Right kidney (tissue), 1 donor: ENCODE measurements at regions not wholly inside any gene's neighbourhood (a gene's known extent, or its start where the extent isn't known, plus 50 kb on each side); places are given as distances from the start of the nearest gene placed in this dataset.

Source experiments
- DNase-seq: peaks from one replicate; pipeline ENCODE4 v3.0.0-alpha.2; 2016

DNA sequence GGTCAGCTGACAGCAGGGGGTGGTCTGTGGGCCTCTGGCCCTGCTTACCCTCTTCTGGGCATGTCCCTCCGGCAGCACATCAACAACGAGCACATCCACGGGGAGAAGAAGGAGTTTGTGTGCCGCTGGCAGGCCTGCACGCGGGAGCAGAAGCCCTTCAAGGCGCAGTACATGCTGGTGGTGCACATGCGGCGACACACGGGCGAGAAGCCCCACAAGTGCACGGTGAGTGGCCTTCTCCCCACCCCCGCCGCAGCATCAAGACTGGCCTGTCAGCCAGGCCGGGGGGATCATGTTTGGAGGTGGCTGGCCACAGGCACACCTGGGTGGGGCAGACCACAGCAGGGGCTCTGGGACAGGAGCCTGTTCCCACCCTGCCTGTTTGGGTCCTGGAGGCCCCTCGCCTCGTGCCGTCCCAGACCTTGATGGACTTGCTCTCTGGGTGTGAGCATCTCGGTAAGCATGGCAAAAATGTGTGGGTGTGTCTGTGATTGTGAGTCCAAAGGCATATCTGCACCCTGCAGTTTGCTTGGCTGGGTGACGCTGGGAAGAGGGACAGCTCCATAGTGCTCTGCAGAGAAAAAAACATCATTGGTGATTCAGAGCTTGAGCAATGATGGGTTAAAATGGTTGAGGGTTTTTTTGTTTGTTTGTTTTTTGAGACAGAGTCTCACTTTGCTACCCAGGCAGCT lies 242.8 kb downstream of the GLI2 start:
- no peak for DNase-seq

DNA sequence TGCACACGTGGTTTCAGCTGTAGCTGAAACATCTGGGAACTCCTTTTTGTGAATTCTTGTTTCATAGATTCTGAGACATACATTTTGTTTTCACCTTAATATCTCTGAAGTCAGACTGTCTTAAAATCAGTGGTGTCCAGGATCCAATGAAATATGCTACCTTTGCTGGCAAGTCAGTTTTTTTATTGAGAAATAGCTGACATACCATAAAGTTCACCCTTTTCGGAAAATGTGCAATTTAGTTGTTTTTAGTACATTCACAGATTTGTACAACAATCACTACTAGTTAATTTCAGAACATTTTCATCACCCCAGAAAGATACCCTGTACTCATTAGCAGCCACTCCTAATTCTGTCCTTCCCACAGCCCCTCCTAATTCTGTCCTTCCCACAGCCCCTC lies 243.7 kb downstream of the GLI2 start:
- no peak for DNase-seq

DNA sequence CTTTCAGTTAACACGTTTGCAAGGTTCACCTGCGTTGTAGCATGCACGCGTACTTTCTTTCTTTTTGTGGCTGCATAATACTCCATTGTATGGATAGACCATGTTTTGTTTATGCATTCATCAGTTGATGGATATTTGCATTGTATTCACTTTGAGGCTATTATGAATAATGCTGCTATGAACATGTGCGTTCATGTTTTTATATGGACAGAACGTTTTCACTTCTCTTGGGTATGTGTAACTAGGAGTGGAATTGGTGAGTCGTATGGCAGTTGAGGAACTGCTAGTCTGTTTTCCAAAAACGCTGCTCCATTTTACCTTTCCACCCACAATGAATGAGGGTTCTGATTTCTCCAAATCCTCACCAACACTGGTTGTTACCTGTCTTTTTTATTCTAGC lies 244.3 kb downstream of the GLI2 start:
- no peak for DNase-seq

DNA sequence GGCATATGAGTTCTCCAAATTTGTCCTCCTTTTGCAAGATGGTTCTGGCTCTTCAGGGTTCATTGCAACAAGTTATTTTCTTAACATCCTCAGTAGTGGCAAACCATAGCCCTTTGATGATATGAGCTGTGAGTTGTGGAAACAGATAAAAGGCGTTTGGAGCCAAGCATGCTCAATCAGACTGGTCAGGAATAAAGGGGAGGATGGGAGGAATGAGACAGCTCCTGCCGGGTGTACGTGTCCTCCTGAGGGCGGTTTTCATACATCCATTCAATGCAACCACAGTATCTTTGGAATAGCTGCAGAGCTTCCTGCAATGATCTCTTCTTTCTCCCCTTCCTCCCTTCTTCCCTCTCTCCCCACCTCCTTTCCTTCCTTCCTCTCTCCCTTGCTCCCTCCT lies 245.8 kb downstream of the GLI2 start:
- DNase-seq: no peak

DNA sequence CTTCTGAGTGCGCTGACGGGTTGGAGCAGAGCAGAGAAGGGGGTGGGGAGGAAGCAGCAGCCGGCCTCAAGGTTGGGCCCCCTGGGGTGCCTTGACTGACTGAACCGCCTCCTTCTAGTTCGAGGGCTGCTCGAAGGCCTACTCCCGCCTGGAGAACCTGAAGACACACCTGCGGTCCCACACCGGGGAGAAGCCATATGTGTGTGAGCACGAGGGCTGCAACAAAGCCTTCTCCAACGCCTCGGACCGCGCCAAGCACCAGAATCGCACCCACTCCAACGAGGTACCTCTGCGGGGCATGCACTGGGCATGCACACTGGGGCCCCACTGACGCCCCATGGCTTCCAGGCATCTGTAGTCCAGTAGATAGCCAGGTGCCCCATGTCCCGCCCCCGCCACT lies 246.9 kb downstream of the GLI2 start:
- DNase-seq: no peak

DNA sequence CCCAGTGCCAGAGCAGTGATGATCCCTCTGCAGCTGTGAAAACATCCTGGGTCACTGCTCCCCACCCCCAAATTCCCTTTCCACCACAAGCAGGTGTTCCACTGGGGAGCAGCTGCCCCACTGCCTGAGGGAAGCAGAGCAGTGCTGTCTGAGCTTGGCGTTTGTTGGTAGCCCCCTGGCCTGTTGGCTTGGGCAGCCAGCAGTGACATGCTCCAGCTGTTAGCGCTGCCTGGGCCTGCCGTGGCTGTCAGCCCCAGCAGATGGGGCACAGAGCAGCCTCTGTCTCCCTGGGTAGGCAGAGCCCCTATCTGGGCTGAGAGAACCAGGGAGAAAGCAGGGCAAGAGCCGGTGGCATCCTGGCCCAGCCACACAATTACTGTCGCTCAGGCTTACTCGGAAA lies 247.7 kb downstream of the GLI2 start:
- DNase-seq: no peak

DNA sequence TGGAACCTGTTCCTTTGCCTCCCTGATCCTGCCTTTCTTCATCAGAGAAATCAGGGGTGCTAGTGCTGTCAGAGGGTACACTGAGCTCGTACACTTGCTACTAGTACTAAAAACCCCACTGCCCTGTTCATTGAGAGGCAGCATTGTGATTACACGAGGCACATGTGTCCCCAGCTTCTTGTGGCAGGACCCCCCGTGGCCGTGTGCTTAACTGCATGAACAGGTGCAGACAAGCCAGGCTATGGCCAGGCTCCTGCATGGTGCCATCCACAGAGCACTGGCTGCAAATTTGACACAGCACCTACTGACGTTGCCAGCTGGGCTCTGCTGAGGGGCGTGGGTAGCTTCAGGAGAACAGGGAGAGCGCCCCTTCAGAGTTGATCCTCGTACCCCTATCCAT lies 248.4 kb downstream of the GLI2 start:
- DNase-seq: no peak

DNA sequence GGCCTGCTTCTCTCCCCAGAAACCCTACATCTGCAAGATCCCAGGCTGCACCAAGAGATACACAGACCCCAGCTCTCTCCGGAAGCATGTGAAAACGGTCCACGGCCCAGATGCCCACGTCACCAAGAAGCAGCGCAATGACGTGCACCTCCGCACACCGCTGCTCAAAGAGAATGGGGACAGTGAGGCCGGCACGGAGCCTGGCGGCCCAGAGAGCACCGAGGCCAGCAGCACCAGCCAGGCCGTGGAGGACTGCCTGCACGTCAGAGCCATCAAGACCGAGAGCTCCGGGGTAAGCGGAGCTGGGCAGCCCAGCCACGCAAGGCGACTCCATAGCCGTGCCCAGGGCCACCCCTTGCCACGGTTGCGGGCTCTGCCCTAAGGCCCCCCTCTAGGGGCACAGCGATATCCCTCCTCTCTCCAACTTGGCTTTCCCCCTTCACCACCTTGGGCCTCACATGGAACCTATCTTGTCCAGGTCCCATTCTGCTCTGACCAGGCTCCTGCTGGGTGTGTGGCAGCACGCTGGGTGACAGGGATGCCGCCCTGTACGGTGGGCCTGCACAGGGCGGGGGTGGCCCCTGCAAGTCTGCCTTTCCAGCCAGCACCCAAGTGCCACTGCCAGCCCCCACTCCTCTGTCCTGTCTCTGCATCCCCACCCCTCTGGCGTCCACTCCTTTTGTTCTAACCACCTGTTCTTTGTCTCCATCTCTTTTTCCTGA lies 248.9 kb downstream of the GLI2 start:
- DNase-seq: no peak

DNA sequence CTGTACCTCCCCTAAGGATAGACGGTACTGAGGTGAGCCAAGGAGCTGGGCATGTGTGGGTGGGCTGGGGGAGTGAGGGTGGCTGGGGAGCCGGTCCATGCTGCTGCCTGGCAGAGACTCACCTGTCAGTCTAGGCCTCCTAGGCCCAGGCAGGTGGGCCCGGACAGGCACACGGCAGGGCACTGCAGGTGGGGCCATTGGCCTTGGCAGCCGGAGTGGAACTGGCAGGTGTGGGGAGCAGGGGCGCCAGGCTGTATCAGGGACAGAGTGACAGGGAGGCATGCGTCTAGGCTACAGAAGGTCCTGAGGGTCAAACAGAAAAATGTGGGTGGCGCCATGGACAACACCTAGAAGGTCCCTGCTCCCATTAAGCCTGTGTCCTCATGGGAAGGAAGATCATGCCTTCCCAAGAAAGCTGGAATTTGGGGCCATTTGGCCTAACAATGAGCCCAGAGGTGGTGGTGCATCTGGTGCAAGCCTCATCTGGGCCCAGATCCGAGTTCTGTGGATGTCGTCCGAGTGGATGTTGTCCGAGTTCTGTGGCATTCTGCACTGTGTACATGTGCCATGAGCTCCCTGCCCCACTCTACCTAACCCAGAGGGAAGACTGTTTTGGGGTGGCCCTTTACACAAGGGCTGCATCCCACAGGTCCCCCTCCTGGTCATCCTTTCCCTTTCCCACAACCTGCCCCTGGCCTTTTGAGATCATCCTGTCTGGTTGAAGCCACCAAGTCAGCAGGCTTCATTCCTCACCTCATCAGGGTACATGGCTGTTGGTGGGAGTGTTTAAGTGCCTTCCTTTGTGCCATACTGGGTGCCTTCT lies 249.7 kb downstream of the GLI2 start:
- no peak for DNase-seq

DNA sequence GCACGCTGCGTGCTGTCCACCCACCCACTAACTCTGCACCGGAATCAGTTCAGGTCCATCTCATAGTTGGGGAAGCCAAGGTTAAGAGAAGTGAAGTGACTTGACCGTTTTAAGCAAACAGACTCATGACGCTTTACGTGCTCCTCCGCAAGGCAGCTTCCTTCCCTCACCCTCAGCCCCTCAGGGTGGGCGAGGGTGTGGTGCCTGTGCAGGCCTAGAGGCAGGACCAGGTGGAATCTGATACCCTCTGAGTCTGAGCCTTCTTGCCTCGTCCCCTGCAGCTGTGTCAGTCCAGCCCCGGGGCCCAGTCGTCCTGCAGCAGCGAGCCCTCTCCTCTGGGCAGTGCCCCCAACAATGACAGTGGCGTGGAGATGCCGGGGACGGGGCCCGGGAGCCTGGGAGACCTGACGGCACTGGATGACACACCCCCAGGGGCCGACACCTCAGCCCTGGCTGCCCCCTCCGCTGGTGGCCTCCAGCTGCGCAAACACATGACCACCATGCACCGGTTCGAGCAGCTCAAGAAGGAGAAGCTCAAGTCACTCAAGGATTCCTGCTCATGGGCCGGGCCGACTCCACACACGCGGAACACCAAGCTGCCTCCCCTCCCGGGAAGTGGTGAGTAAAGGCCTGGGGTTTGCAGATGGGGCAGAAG lies 250.5 kb downstream of the GLI2 start:
- DNase-seq: no peak

DNA sequence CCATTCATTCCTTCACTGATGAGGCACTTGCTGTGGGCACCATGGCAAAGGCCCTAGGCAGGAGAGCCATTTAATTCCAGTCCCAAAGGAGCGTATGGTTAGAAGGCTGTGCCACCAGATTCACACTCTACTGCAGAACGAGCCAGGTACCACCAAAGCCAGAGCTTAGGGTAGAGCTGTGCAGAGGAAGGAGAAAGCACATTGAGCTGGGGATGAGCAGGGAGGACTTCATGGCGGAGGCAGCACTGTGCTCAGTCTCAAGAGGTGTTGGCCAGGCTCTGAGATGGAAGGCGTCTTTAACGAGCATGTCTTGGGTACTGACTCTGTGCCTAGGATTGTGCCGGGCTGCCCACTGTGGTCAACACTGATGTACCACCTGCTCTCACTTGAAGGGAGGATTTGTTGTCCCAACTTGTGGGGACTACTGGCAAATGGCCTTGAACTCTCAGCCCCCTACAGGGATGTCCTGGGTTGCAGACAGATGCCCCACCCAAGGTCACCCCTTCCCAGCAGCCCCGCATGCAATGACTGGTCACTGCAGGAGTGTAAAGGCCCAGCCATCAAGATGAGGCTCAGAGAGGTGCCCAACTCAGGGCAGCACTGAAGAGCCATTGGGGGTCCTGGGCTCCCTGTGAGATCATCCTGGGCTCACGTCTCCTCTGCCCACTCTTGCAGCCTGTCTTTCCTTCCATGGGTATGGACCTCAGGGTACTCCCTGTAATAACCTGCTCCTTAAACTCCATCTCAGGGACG lies 251.4 kb downstream of the GLI2 start:
- no peak for DNase-seq

DNA sequence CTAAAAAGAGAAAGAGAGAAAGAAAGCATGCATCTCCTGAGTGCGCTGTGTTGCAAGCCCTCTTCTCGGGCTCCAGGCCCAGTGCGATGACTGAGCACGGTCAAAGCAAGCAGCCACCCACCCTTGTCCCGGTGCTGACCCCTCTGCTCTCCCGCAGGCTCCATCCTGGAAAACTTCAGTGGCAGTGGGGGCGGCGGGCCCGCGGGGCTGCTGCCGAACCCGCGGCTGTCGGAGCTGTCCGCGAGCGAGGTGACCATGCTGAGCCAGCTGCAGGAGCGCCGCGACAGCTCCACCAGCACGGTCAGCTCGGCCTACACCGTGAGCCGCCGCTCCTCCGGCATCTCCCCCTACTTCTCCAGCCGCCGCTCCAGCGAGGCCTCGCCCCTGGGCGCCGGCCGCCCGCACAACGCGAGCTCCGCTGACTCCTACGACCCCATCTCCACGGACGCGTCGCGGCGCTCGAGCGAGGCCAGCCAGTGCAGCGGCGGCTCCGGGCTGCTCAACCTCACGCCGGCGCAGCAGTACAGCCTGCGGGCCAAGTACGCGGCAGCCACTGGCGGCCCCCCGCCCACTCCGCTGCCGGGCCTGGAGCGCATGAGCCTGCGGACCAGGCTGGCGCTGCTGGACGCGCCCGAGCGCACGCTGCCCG lies 252.5 kb downstream of the GLI2 start:
- DNase-seq: no peak

DNA sequence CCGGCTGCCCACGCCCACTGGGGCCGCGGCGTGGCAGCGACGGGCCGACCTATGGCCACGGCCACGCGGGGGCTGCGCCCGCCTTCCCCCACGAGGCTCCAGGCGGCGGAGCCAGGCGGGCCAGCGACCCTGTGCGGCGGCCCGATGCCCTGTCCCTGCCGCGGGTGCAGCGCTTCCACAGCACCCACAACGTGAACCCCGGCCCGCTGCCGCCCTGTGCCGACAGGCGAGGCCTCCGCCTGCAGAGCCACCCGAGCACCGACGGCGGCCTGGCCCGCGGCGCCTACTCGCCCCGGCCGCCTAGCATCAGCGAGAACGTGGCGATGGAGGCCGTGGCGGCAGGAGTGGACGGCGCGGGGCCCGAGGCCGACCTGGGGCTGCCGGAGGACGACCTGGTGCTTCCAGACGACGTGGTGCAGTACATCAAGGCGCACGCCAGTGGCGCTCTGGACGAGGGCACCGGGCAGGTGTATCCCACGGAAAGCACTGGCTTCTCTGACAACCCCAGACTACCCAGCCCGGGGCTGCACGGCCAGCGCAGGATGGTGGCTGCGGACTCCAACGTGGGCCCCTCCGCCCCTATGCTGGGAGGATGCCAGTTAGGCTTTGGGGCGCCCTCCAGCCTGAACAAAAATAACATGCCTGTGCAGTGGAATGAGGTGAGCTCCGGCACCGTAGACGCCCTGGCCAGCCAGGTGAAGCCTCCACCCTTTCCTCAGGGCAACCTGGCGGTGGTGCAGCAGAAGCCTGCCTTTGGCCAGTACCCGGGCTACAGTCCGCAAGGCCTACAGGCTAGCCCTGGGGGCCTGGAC lies 253.2 kb downstream of the GLI2 start:
- DNase-seq: no peak

DNA sequence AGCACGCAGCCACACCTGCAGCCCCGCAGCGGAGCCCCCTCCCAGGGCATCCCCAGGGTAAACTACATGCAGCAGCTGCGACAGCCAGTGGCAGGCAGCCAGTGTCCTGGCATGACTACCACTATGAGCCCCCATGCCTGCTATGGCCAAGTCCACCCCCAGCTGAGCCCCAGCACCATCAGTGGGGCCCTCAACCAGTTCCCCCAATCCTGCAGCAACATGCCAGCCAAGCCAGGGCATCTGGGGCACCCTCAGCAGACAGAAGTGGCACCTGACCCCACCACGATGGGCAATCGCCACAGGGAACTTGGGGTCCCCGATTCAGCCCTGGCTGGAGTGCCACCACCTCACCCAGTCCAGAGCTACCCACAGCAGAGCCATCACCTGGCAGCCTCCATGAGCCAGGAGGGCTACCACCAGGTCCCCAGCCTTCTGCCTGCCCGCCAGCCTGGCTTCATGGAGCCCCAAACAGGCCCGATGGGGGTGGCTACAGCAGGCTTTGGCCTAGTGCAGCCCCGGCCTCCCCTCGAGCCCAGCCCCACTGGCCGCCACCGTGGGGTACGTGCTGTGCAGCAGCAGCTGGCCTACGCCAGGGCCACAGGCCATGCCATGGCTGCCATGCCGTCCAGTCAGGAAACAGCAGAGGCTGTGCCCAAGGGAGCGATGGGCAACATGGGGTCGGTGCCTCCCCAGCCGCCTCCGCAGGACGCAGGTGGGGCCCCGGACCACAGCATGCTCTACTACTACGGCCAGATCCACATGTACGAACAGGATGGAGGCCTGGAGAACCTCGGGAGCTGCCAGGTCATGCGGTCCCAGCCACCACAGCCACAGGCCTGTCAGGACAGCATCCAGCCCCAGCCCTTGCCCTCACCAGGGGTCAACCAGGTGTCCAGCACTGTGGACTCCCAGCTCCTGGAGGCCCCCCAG lies 254.1 kb downstream of the GLI2 start:
- no peak for DNase-seq

DNA sequence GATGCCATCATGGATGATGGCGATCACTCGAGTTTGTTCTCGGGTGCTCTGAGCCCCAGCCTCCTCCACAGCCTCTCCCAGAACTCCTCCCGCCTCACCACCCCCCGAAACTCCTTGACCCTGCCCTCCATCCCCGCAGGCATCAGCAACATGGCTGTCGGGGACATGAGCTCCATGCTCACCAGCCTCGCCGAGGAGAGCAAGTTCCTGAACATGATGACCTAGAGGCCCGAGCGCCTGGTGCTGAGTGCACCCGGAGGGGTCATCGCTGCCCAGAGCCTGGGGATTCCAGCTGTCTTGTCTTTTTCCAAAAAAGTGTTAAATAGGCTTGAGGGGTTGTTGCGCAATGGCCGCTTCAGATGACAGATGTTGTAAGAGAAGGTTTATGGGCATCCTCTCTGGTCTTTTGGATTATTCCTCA lies 254.8 kb downstream of the GLI2 start:
- DNase-seq: no peak

DNA sequence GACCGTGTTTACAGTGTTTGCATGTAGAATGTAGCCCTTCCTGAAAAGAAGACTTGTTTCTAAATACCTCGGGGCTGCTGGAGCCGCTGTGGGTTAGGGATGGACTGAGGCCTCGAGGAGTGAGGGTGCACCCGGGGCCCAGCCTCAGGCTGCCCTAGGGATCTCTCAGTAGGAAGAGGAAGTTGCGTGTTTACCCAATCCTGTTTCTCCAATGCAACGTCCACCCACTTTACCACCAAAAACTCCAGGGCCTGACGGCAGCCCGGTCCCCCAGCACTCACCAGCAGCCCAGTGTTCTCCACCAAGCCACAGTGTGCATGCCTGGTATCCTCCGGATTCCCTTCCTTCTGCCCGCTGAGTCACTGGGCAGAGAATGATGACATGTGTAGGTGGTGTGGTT lies 255.8 kb downstream of the GLI2 start:
- no peak for DNase-seq

DNA sequence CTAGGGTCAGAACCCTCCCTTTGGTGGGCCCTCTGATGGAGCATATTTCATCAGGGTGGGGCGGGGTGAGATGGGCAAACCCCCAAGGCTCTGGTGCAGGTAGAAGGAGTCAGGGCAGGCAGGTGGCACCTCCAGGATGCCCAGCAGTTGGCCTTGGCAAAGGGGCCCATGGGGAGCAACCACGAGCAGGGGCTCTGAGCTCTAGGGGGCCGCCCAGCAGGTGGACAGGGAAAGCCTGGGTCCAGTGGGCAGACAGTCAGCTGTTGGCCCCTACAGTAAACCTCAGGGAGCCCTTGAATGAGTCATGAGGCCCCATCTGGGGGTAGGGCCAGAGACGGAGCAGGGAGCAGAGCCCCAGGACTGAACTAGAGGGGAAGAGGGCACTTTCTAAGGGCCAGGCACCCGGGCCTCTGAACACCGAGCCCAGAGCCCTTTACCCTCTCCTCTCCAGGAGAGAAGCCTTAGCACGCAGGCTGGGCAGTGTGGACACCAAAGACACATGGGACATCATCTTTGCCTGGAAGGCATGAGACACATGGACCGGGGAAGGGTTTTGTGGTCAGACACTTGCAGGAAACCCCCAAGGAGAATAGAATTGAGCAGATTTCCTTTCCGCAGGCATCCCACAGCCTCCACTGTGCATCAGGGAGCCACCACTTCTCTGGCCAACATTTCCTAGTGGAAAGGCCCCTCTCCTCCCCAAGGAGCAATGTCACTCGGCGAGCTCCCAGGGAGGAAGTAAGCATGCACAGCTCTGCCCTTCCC lies 257.3 kb downstream of the GLI2 start:
- no peak for DNase-seq

DNA sequence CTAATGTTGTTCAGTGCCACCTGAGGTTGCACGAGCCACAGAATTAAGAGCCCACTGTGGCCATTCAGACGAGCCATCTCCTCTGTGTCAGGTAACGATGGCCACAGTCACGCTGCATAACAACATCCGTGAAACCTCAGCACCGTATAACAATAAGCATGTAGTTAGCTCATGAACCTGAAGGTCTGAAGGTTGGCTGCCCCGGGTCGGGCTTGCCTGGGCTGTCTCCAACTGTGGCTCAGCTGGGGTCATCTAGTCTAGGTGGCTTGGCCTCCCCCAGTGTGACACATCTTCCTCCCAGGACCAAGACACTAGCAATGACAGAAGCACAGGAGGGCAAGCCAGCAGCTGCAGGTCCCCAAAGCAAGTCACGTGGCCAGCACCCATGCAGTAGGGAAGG lies 258.0 kb downstream of the GLI2 start:
- no peak for DNase-seq
